GM12878 (cell line): ENCODE measurements at regions not wholly inside any gene's neighbourhood (a gene's known extent, or its start where the extent isn't known, plus 50 kb on each side); places are given as distances from the start of the nearest gene placed in this dataset.

Experiments
- CREB1 ChIP-seq: IDR thresholded peaks from 2 replicates; pipeline ENCODE4 v1.6.1; 2012; ENCODE audit warnings: low read depth, mild to moderate bottlenecking, inconsistent platforms
- CTCF ChIP-seq, 3 experiments: IDR thresholded peaks in 2 of 3; conservative IDR thresholded peaks in 1 of 3; 2 replicates each; pipeline ENCODE4 v1.5.1; 2011; ENCODE audit warnings: low read depth in 3 of 3, low read length in 3 of 3, mild to moderate bottlenecking in 3 of 3, control low read depth in 2 of 3, moderate library complexity in 2 of 3, inconsistent platforms in 1 of 3, mixed read lengths in 1 of 3; ENCODE audit not compliant: control insufficient read depth in 2 of 3, insufficient read depth in 1 of 3; ENCODE audit errors: extremely low read depth in 1 of 3
- POLR2A ChIP-seq: IDR thresholded peaks from 2 replicates; pipeline ENCODE4 v1.6.1; 2011; ENCODE audit warnings: low read depth, mild to moderate bottlenecking, low read length
- TBL1XR1 ChIP-seq: IDR thresholded peaks from 2 replicates; pipeline ENCODE4 v1.6.1; 2012; ENCODE audit warnings: low read depth, low read length, improper control_type of control experiment
- YY1 ChIP-seq: IDR thresholded peaks from 2 replicates; pipeline ENCODE4 v1.6.1; 2011; ENCODE audit warnings: low read depth, mild to moderate bottlenecking, low read length

GRCh38 chr12:75781532-75782046, 250.0 kb downstream of the PHLDA1 start:
- TF ChIP-seq TBL1XR1, result no peak
- no peak for TF ChIP-seq CTCF (IDR thresholded peaks at IDR 0.05 in 2 of 3, conservative IDR thresholded peaks at IDR 0.05 in 1 of 3; ENCODE audit: control insufficient read depth in 2 of 3, extremely low read depth in 1 of 3, insufficient read depth in 1 of 3, low read depth in 3 of 3, low read length in 3 of 3)
- no peak for TF ChIP-seq CREB1
- TF ChIP-seq POLR2A, result no peak
- no peak for TF ChIP-seq YY1
